IMR-90 (cell line): ENCODE measurements at regions not wholly inside any gene's neighbourhood (a gene's known extent, or its start where the extent isn't known, plus 50 kb on each side); places are given as distances from the start of the nearest gene placed in this dataset.

ENCODE experiments used
- ATAC-seq: fragments of 200-7000 bp; cut with Tn5 transposase; 2 replicates; pipeline ENCODE4 v1.9.1; 2020; ENCODE audit warnings: low read depth, mild to moderate bottlenecking, moderate library complexity
- BruUV-seq: library from RNA; stranded (reverse); fragments of 400-500 nt; replicated peaks from 2 replicates; lab custom pipeline; 2021; lab: Mats Ljungman, UMichigan
- CTCF ChIA-PET: fragments of 300-600 bp; formaldehyde crosslinking; extraction: SDS; loops from one replicate; lab custom pipeline; 2021; ENCODE audit warnings: antibody characterized with exemption; lab: Yijun Ruan, JAX
- POLR2A ChIA-PET: fragments of 300-600 bp; sonication (Branson Sonifier 250); formaldehyde crosslinking; loops from one replicate; lab custom pipeline; 2022; ENCODE audit warnings: antibody characterized with exemption; ENCODE audit not compliant: unreplicated experiment; lab: Charles Lee
- DNase-seq: peaks from one replicate; pipeline ENCODE4 v3.0.0; 2013
- H2AFZ ChIP-seq: replicated peaks from 2 replicates; pipeline ENCODE3; 2013; ENCODE audit warnings: low read length, mild to moderate bottlenecking; ENCODE audit not compliant: poor library complexity
- H2AK5ac ChIP-seq: 2 replicates; pipeline ENCODE4 v1.6.1; 2013; ENCODE audit warnings: low read depth, low read length, inconsistent platforms
- H2AK9ac ChIP-seq: replicated peaks from 2 replicates; pipeline ENCODE3; 2013; ENCODE audit warnings: mild to moderate bottlenecking, low read depth, low read length, moderate library complexity; ENCODE audit not compliant: poor library complexity
- H2BK120ac ChIP-seq: 2 replicates; pipeline ENCODE4 v1.6.1; 2013; ENCODE audit warnings: low read depth, low read length, inconsistent platforms
- H2BK15ac ChIP-seq: 3 replicates; pipeline ENCODE4 v1.6.1; 2013; ENCODE audit warnings: low read depth, low read length, inconsistent platforms
- H2BK20ac ChIP-seq: 2 replicates; pipeline ENCODE4 v1.6.1; 2013; ENCODE audit warnings: low read depth, mild to moderate bottlenecking, inconsistent platforms, low read length, moderate library complexity
- H2BK5ac ChIP-seq: 2 replicates; pipeline ENCODE4 v1.6.1; 2013; ENCODE audit warnings: mild to moderate bottlenecking, low read depth, low read length, inconsistent platforms; ENCODE audit not compliant: poor library complexity, severe bottlenecking
- H3K14ac ChIP-seq: replicated peaks from 2 replicates; pipeline ENCODE4 v1.6.1; 2013; ENCODE audit warnings: low read depth, low read length, inconsistent platforms
- H3K18ac ChIP-seq: 2 replicates; pipeline ENCODE4 v1.6.1; 2013; ENCODE audit warnings: low read depth, low read length, control low read depth
- H3K23ac ChIP-seq: 2 replicates; pipeline ENCODE4 v1.6.1; 2013; ENCODE audit warnings: low read depth, low read length, inconsistent platforms
- H3K27ac ChIP-seq: 2 replicates; pipeline ENCODE4 v1.5.1; 2013; ENCODE audit warnings: mild to moderate bottlenecking, control low read depth, low read length; ENCODE audit not compliant: insufficient read depth
- H3K27me3 ChIP-seq: 2 replicates; pipeline ENCODE4 v1.6.1; 2013; ENCODE audit warnings: low read length; ENCODE audit not compliant: control insufficient read depth, insufficient read depth
- H3K36me3 ChIP-seq: 2 replicates; pipeline ENCODE4 v1.6.1; 2013; ENCODE audit warnings: low read length, mixed read lengths; ENCODE audit not compliant: control insufficient read depth, insufficient read depth
- H3K4ac ChIP-seq: 2 replicates; pipeline ENCODE4 v1.6.1; 2013; ENCODE audit warnings: low read depth, low read length, inconsistent platforms
- H3K4me1 ChIP-seq: 2 replicates; pipeline ENCODE4 v1.6.1; 2013; ENCODE audit warnings: low read length, mixed read lengths; ENCODE audit not compliant: control insufficient read depth, insufficient read depth
- H3K4me2 ChIP-seq: 2 replicates; pipeline ENCODE4 v1.6.1; 2013; ENCODE audit warnings: low read depth, mild to moderate bottlenecking, control low read depth, low read length, moderate library complexity
- H3K4me3 ChIP-seq: 2 replicates; pipeline ENCODE4 v1.5.1; 2013; ENCODE audit warnings: low read depth, mild to moderate bottlenecking, control low read depth, low read length, moderate library complexity; ENCODE audit not compliant: insufficient read depth
- H3K56ac ChIP-seq: 2 replicates; pipeline ENCODE4 v1.6.1; 2013; ENCODE audit warnings: low read length, inconsistent platforms; ENCODE audit not compliant: insufficient read depth; ENCODE audit errors: extremely low read depth
- H3K79me1 ChIP-seq, 2 experiments: 2 replicates each; pipeline ENCODE4 v1.6.1; 2013; ENCODE audit warnings: low read length in 2 of 2, inconsistent platforms in 1 of 2, low read depth in 1 of 2
- H3K9ac ChIP-seq: 2 replicates; pipeline ENCODE4 v1.6.1; 2013; ENCODE audit warnings: low read depth, low read length, control low read depth
- H3K9me1 ChIP-seq: 2 replicates; pipeline ENCODE4 v1.6.1; 2013; ENCODE audit warnings: low read length, inconsistent platforms; ENCODE audit not compliant: insufficient read depth
- H3K9me3 ChIP-seq: 2 replicates; pipeline ENCODE4 v1.6.1; 2013; ENCODE audit warnings: low read length; ENCODE audit not compliant: control insufficient read depth, insufficient read depth
- H4K20me1 ChIP-seq: 2 replicates; pipeline ENCODE4 v1.6.1; 2013; ENCODE audit warnings: low read length, inconsistent platforms; ENCODE audit not compliant: insufficient read depth
- H4K5ac ChIP-seq: 2 replicates; pipeline ENCODE4 v1.6.1; 2013; ENCODE audit warnings: mild to moderate bottlenecking, low read depth, low read length, control low read depth
- H4K8ac ChIP-seq, 2 experiments: 2 replicates each; pipeline ENCODE4 v1.6.1; 2013; ENCODE audit warnings: low read depth in 2 of 2, low read length in 2 of 2, control low read depth in 1 of 2, inconsistent platforms in 1 of 2
- H4K91ac ChIP-seq: 2 replicates; pipeline ENCODE4 v1.6.1; 2013; ENCODE audit warnings: low read depth, low read length, inconsistent platforms; ENCODE audit not compliant: insufficient read depth
- BHLHE40 ChIP-seq: fragments of 150-350 bp; IDR thresholded peaks from 2 replicates; pipeline ENCODE4 v1.6.1; 2016; ENCODE audit warnings: mild to moderate bottlenecking, low read depth, low read length
- CEBPB ChIP-seq: IDR thresholded peaks from 2 replicates; pipeline ENCODE4 v1.6.1; 2012; ENCODE audit warnings: low read depth, low read length, improper control_type of control experiment
- CHD1 ChIP-seq: IDR thresholded peaks from 2 replicates; pipeline ENCODE4 v1.6.1; 2012; ENCODE audit warnings: low read depth, low read length, improper control_type of control experiment
- FOS ChIP-seq: fragments of 150-350 bp; IDR thresholded peaks from 2 replicates; pipeline ENCODE4 v1.6.1; 2016; ENCODE audit warnings: low read depth, low read length
- MAFK ChIP-seq: IDR thresholded peaks from 2 replicates; pipeline ENCODE4 v1.6.1; 2012; ENCODE audit warnings: low read depth, low read length, improper control_type of control experiment
- MAZ ChIP-seq: IDR thresholded peaks from 2 replicates; pipeline ENCODE4 v1.6.1; 2012; ENCODE audit warnings: low read depth, mild to moderate bottlenecking, low read length, improper control_type of control experiment, moderate library complexity, borderline replicate concordance
- MXI1 ChIP-seq: IDR thresholded peaks from 2 replicates; pipeline ENCODE4 v1.6.1; 2012; ENCODE audit warnings: low read depth, mild to moderate bottlenecking, low read length, moderate library complexity, borderline replicate concordance
- NFE2L2 ChIP-seq: fragments of 150-350 bp; IDR thresholded peaks from 2 replicates; pipeline ENCODE4 v1.6.1; 2016; ENCODE audit warnings: low read depth, mild to moderate bottlenecking, low read length
- POLR2A ChIP-seq: IDR thresholded peaks from 2 replicates; pipeline ENCODE4 v1.6.1; 2012; ENCODE audit warnings: mild to moderate bottlenecking, low read depth, low read length
- RAD21 ChIP-seq: IDR thresholded peaks from 2 replicates; pipeline ENCODE4 v1.6.1; 2012; ENCODE audit warnings: low read length, improper control_type of control experiment
- RCOR1 ChIP-seq: IDR thresholded peaks from 2 replicates; pipeline ENCODE4 v1.6.1; 2012; ENCODE audit warnings: mild to moderate bottlenecking, low read length, improper control_type of control experiment; ENCODE audit not compliant: insufficient replicate concordance
- RFX5 ChIP-seq: IDR thresholded peaks from 2 replicates; pipeline ENCODE4 v1.8.0; 2012; ENCODE audit warnings: low read depth, mild to moderate bottlenecking, low read length, moderate library complexity
- SMC3 ChIP-seq: fragments of 150-350 bp; IDR thresholded peaks from 2 replicates; pipeline ENCODE4 v1.6.1; 2016; ENCODE audit warnings: low read depth, mild to moderate bottlenecking, antibody characterized with exemption, low read length, moderate library complexity
- dilution Hi-C: fragments of 300-500 bp; cut with HindIII; formaldehyde crosslinking; loops from one replicate; pipeline ENCODE4 v1.14.3; 2018; ENCODE audit warnings: low sequenced_read_pairs; ENCODE audit not compliant: unreplicated experiment
- in situ Hi-C: fragments of 300-500 bp; cut with MboI; formaldehyde crosslinking; loops from 3 replicates; pipeline ENCODE4 v1.14.3; 2019; ENCODE audit warnings: low sequenced_read_pairs, inconsistent platforms, mixed read lengths
- intact Hi-C: fragments of 100-400 bp; cut with micrococcal nuclease; formaldehyde crosslinking; loops from 2 replicates; pipeline ENCODE4 v1.10.0; 2022
- TF ChIP-seq, protein P1 (sequence below): fragments of 150-350 bp; IDR thresholded peaks from 2 replicates; pipeline ENCODE4 v1.6.1; 2017; ENCODE audit warnings: mild to moderate bottlenecking, antibody characterized with exemption, low read length, low read depth
- TF ChIP-seq, protein P2 (sequence below): fragments of 150-350 bp; IDR thresholded peaks from 2 replicates; pipeline ENCODE4 v1.6.1; 2016; ENCODE audit warnings: low read depth, mild to moderate bottlenecking, low read length, moderate library complexity, borderline replicate concordance
- TF ChIP-seq, protein P3 (sequence below): conservative IDR thresholded peaks from 2 replicates; pipeline ENCODE4 v1.5.1; 2012; ENCODE audit warnings: mild to moderate bottlenecking, low read depth, low read length, improper control_type of control experiment

DNA sequence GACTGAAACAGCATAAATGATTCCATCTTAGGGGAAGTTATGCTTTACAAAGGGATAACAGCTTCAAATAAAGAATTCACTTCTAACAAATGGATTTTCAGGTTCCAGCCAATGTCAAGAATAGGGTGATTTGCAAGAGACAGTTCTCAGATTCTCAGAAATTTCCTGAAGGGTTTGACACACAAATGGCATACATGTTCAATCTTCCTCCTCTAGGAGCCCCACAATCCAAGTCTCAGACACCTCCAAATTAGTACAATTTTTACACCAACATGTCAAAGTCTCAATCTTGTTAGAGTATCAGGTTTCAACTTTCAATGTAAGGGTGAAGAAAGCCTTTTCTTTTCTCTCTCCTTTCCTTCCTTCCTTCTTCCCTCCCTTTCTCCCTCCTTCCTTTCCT is 996.6 kb downstream of the TLE1 start:
- Histone ChIP-seq H3K4me2 (no peak overlapping the region), H2AK5ac (no peak overlapping the region), H4K5ac (no peak overlapping the region), H2BK20ac (no peak overlapping the region), H2AFZ (no peak overlapping the region), H2BK5ac (no peak overlapping the region), H3K18ac (no peak overlapping the region), H3K56ac (no peak overlapping the region), H4K8ac (no peak overlapping the region), H4K20me1 (no peaks in the 10 kb centered on the region), H4K91ac (no peak overlapping the region), H3K23ac (no peak overlapping the region), H3K79me1 (no peaks in the 10 kb centered on the region), H3K9ac (no peak overlapping the region), H3K36me3 (no peaks in the 10 kb centered on the region), H3K9me3 (no peaks in the 10 kb centered on the region), H3K27ac (no peak overlapping the region), H3K9me1 (no peaks in the 10 kb centered on the region), H3K14ac (no peak overlapping the region), H3K4me3 (no peak overlapping the region), H2BK15ac (no peak overlapping the region), H3K4me1 (no peaks in the 10 kb centered on the region), H3K4ac (no peak overlapping the region), H2AK9ac (no peak overlapping the region), H2BK120ac (no peak overlapping the region), H3K27me3 (no peaks in the 10 kb centered on the region)
- no peak for TF ChIP-seq FOS
- TF ChIP-seq, protein P1, sequence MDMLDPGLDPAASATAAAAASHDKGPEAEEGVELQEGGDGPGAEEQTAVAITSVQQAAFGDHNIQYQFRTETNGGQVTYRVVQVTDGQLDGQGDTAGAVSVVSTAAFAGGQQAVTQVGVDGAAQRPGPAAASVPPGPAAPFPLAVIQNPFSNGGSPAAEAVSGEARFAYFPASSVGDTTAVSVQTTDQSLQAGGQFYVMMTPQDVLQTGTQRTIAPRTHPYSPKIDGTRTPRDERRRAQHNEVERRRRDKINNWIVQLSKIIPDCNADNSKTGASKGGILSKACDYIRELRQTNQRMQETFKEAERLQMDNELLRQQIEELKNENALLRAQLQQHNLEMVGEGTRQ, result no peak
- no peak for TF ChIP-seq BHLHE40
- no peak for TF ChIP-seq RFX5
- no peak for TF ChIP-seq CHD1
- no peak for TF ChIP-seq NFE2L2
- TF ChIP-seq RAD21, result no peak
- no peak for TF ChIP-seq SMC3
- no peak for TF ChIP-seq CEBPB
- no peak for TF ChIP-seq MAFK
- TF ChIP-seq, protein P2, sequence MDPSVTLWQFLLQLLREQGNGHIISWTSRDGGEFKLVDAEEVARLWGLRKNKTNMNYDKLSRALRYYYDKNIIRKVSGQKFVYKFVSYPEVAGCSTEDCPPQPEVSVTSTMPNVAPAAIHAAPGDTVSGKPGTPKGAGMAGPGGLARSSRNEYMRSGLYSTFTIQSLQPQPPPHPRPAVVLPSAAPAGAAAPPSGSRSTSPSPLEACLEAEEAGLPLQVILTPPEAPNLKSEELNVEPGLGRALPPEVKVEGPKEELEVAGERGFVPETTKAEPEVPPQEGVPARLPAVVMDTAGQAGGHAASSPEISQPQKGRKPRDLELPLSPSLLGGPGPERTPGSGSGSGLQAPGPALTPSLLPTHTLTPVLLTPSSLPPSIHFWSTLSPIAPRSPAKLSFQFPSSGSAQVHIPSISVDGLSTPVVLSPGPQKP, result no peak
- TF ChIP-seq MXI1, result no peak
- TF ChIP-seq, protein P3, sequence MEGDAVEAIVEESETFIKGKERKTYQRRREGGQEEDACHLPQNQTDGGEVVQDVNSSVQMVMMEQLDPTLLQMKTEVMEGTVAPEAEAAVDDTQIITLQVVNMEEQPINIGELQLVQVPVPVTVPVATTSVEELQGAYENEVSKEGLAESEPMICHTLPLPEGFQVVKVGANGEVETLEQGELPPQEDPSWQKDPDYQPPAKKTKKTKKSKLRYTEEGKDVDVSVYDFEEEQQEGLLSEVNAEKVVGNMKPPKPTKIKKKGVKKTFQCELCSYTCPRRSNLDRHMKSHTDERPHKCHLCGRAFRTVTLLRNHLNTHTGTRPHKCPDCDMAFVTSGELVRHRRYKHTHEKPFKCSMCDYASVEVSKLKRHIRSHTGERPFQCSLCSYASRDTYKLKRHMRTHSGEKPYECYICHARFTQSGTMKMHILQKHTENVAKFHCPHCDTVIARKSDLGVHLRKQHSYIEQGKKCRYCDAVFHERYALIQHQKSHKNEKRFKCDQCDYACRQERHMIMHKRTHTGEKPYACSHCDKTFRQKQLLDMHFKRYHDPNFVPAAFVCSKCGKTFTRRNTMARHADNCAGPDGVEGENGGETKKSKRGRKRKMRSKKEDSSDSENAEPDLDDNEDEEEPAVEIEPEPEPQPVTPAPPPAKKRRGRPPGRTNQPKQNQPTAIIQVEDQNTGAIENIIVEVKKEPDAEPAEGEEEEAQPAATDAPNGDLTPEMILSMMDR, result no peak
- TF ChIP-seq RCOR1, result no peak
- TF ChIP-seq POLR2A, result no peak
- no peak for TF ChIP-seq MAZ
- DNase-seq (no peak), ATAC-seq (no peak)
- ChIA-PET POLR2A (no interaction called here), CTCF (interaction anchor here (0.5 to 0.7 kb wide), 2 partner anchors 254 to 422 kb away, joined by 3 to 7 read pairs; no protein-coding TSS in a partner anchor)
- intact Hi-C loops (no loop called here), dilution Hi-C loops (no loop called here), in situ Hi-C loops (no loop called here)
- no TSS peak for BruUV-seq
